DND-41 (cell line): ENCODE measurements at regions not wholly inside any gene's neighbourhood (a gene's known extent, or its start where the extent isn't known, plus 50 kb on each side); places are given as distances from the start of the nearest gene placed in this dataset.
A peak's percentile ranks its signal among the peaks of the same experiment; 100 is the strongest.

Experiments used
- ATAC-seq: fragments of 200-7000 bp; cut with Tn5 transposase; 3 replicates; pipeline ENCODE4 v1.9.1; 2021; ENCODE audit warnings: low read depth; ENCODE audit not compliant: insufficient read depth
- DNase-seq: peaks from one replicate; pipeline ENCODE4 v3.0.0-alpha.2; 2020
- H2AFZ ChIP-seq: 2 replicates; pipeline ENCODE4 v1.6.0; 2012; ENCODE audit warnings: low read depth, low read length
- H3K27ac ChIP-seq: 2 replicates; pipeline ENCODE4 v1.5.1; 2012; ENCODE audit warnings: low read length, inconsistent platforms
- H3K27me3 ChIP-seq: fragments of 200-600 bp; sonication (generic); 2 replicates; pipeline ENCODE4 v1.6.0; 2012; ENCODE audit warnings: low read length, mild to moderate bottlenecking, inconsistent platforms; ENCODE audit not compliant: insufficient read depth, poor library complexity
- H3K36me3 ChIP-seq: 2 replicates; pipeline ENCODE4 v1.5.1; 2012; ENCODE audit warnings: low read length, inconsistent platforms; ENCODE audit not compliant: insufficient read depth
- H3K4me1 ChIP-seq: 2 replicates; pipeline ENCODE4 v1.5.1; 2012; ENCODE audit warnings: mild to moderate bottlenecking, low read length; ENCODE audit not compliant: insufficient read depth
- H3K4me2 ChIP-seq: 2 replicates; pipeline ENCODE4 v1.6.0; 2012; ENCODE audit warnings: mild to moderate bottlenecking, moderate library complexity, low read length, inconsistent platforms; ENCODE audit not compliant: insufficient read depth
- H3K4me3 ChIP-seq, 2 experiments: fragments of 200-600 bp in 1 of 2; shearing (Covaris generic) in 1 of 2; 2 replicates each; pipeline ENCODE4 v1.5.1; 2012 to 2016; ENCODE audit warnings: inconsistent platforms in 2 of 2, low read length in 2 of 2, mild to moderate bottlenecking in 2 of 2, low read depth in 1 of 2, moderate library complexity in 1 of 2
- H3K79me2 ChIP-seq: 2 replicates; pipeline ENCODE4 v1.6.0; 2012; ENCODE audit warnings: low read length, inconsistent platforms; ENCODE audit not compliant: insufficient read depth
- H3K9ac ChIP-seq: 2 replicates; pipeline ENCODE4 v1.6.0; 2012; ENCODE audit warnings: low read depth, mild to moderate bottlenecking, inconsistent platforms, low read length, moderate library complexity
- H3K9me3 ChIP-seq: 2 replicates; pipeline ENCODE4 v1.5.1; 2012; ENCODE audit warnings: low read length, moderate library complexity, mild to moderate bottlenecking, inconsistent platforms; ENCODE audit not compliant: insufficient read depth, severe bottlenecking
- H4K20me1 ChIP-seq: 2 replicates; pipeline ENCODE4 v1.6.0; 2012; ENCODE audit warnings: low read length; ENCODE audit not compliant: insufficient read depth
- EZH2 ChIP-seq: IDR thresholded peaks from 3 replicates; pipeline ENCODE4 v1.6.1; 2012; ENCODE audit warnings: borderline replicate concordance, low read depth, mild to moderate bottlenecking, moderate library complexity, low read length, inconsistent platforms; ENCODE audit not compliant: severe bottlenecking
- TF ChIP-seq, protein P1 (sequence below): IDR thresholded peaks from 2 replicates; pipeline ENCODE4 v1.5.1; 2012; ENCODE audit warnings: borderline replicate concordance, low read length, moderate library complexity, mild to moderate bottlenecking; ENCODE audit not compliant: poor library complexity, severe bottlenecking; ENCODE audit errors: extremely low read depth

GRCh38 chr4:123619895-123620294 is 223.3 kb downstream of the SPRY1 start:
- Histone ChIP-seq H3K4me2 (no peak overlapping the region), H4K20me1 (no peaks in the 10 kb centered on the region), H3K79me2 (no peaks in the 10 kb centered on the region), H3K27me3 (no peaks in the 10 kb centered on the region), H3K9ac (no peak overlapping the region), H3K36me3 (no peaks in the 10 kb centered on the region), H3K27ac (no peak overlapping the region), H3K9me3 (no peaks in the 10 kb centered on the region), H3K4me3 (no peak overlapping the region), H3K4me1 (no peaks in the 10 kb centered on the region), H2AFZ (no peak overlapping the region)
- DNase-seq (no peak), ATAC-seq (no peak)
- TF ChIP-seq, protein P1, sequence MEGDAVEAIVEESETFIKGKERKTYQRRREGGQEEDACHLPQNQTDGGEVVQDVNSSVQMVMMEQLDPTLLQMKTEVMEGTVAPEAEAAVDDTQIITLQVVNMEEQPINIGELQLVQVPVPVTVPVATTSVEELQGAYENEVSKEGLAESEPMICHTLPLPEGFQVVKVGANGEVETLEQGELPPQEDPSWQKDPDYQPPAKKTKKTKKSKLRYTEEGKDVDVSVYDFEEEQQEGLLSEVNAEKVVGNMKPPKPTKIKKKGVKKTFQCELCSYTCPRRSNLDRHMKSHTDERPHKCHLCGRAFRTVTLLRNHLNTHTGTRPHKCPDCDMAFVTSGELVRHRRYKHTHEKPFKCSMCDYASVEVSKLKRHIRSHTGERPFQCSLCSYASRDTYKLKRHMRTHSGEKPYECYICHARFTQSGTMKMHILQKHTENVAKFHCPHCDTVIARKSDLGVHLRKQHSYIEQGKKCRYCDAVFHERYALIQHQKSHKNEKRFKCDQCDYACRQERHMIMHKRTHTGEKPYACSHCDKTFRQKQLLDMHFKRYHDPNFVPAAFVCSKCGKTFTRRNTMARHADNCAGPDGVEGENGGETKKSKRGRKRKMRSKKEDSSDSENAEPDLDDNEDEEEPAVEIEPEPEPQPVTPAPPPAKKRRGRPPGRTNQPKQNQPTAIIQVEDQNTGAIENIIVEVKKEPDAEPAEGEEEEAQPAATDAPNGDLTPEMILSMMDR: no peak
- no peak for TF ChIP-seq EZH2

GRCh38 chr4:123621072-123621705 is 224.6 kb downstream of the SPRY1 start:
- DNase-seq: peak; percentile 45
- H4K20me1 ChIP-seq: no peaks in the 10 kb centered on the region
- no peaks in the 10 kb centered on the region for H3K4me1 ChIP-seq
- no peaks in the 10 kb centered on the region for H3K79me2 ChIP-seq
- H3K9ac ChIP-seq: no peak overlapping the region
- H3K27me3 ChIP-seq: no peaks in the 10 kb centered on the region
- no peak overlapping the region for H3K27ac ChIP-seq
- H3K9me3 ChIP-seq: no peaks in the 10 kb centered on the region
- no peak overlapping the region for H3K4me2 ChIP-seq
- H3K4me3 ChIP-seq: no peak overlapping the region
- H2AFZ ChIP-seq: no peak overlapping the region
- ATAC-seq: peak; percentile 72
- no peaks in the 10 kb centered on the region for H3K36me3 ChIP-seq
- no peak for TF ChIP-seq EZH2
- TF ChIP-seq, protein P1: no peak

- Histone ChIP-seq H3K4me2 (no peak overlapping the region), H3K79me2 (no peaks in the 10 kb centered on the region)
These were observed 226.0 kb downstream of the SPRY1 start for GRCh38 chr4:123622572-123622971.

More at GRCh38 chr4:123622572-123622971, 226.0 kb downstream of the SPRY1 start:
- no peaks in the 10 kb centered on the region for H3K9me3 ChIP-seq
- H3K9ac ChIP-seq: no peak overlapping the region
- TF ChIP-seq, protein P1: no peak
- no peak for TF ChIP-seq EZH2
- ATAC-seq (peak; percentile 34; the same call in 2 of the 3 replicates), DNase-seq (no peak)
- H2AFZ ChIP-seq: no peak overlapping the region
- no peak overlapping the region for H3K27ac ChIP-seq
- H4K20me1 ChIP-seq: no peaks in the 10 kb centered on the region
- no peaks in the 10 kb centered on the region for H3K36me3 ChIP-seq
- H3K4me1 ChIP-seq: no peaks in the 10 kb centered on the region
- no peaks in the 10 kb centered on the region for H3K27me3 ChIP-seq
- no peak overlapping the region for H3K4me3 ChIP-seq
